Activated T-cell treated with anti-CD3 and anti-CD28 coated beads, Interleukin-2, amount 50 U/mL, for 72 hours (primary cell): ENCODE measurements at regions not wholly inside any gene's neighbourhood (a gene's known extent, or its start where the extent isn't known, plus 50 kb on each side); places are given as distances from the start of the nearest gene placed in this dataset.
A peak's percentile ranks its signal among the peaks of the same experiment; 100 is the strongest.
"Not testable (repeated sequence)": the region's sequence is repeated elsewhere in the genome, so short reads cannot be mapped to it uniquely, and the experiment has no call there.

Experiments
- ATAC-seq, 2 donors: fragments of 150-1000 bp; cut with Tn5 transposase; replicated peaks in 1 of 2; 2 replicates each; pipeline ENCODE4 v1.10.0; 2021; ENCODE audit warnings: moderate library complexity in 2 of 2, mild to moderate bottlenecking in 1 of 2
- DNase-seq, 2 donors: peaks; one replicate each; pipeline ENCODE4 v3.0.0; 2021 to 2022; ENCODE audit warnings: mixed read lengths in 1 of 2
- H3K27ac Mint-ChIP-seq: one replicate; pipeline ENCODE4 v1.8.0; 2022; ENCODE audit warnings: mild to moderate bottlenecking, moderate library complexity, mixed read lengths
- H3K27me3 Mint-ChIP-seq: one replicate; pipeline ENCODE4 v1.8.0; 2022; ENCODE audit warnings: low read depth, mixed read lengths
- H3K36me3 Mint-ChIP-seq, 2 donors: one replicate each; pipeline ENCODE4 v1.8.0; 2022; ENCODE audit warnings: mixed read lengths in 2 of 2, mild to moderate bottlenecking in 1 of 2; ENCODE audit not compliant: insufficient read depth in 2 of 2
- H3K4me1 Mint-ChIP-seq: one replicate; pipeline ENCODE4 v1.8.0; 2022; ENCODE audit warnings: low read depth, mixed read lengths
- H3K4me3 Mint-ChIP-seq, 2 donors: one replicate each; pipeline ENCODE4 v1.8.0; 2022; ENCODE audit warnings: mild to moderate bottlenecking in 2 of 2, mixed read lengths in 2 of 2, moderate library complexity in 2 of 2
- H3K9me3 Mint-ChIP-seq, 2 donors: one replicate each; pipeline ENCODE4 v1.8.0; 2022; ENCODE audit warnings: mixed read lengths in 2 of 2

GRCh38 chr9:39018107-39018506 lies 269.9 kb downstream of the CNTNAP3 start:
- not testable (repeated sequence) for H3K4me1 Mint-ChIP-seq, H3K27ac Mint-ChIP-seq, H3K27me3 Mint-ChIP-seq, H3K4me3 Mint-ChIP-seq, H3K36me3 Mint-ChIP-seq, DNase-seq, H3K9me3 Mint-ChIP-seq, ATAC-seq

DNA sequence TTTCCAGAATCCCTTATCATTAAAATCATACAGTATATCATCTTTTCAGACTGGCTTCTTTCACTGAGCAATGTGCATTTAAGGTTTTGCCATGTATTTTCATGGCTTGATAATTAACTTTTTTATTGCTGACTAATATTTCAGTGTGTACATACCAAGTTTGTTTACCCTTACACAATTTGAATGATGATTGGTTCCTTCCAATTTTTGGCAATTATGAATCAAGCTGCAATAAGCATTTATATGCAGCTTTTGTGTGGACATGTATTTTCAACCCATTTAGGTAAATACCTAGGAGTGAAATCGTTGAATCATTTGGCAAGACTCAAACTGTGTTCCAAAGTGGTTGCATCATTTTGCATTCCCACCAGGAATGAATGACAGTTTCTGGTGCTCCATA lies 272.8 kb downstream of the CNTNAP3 start:
- DNase-seq, H3K27ac Mint-ChIP-seq, H3K9me3 Mint-ChIP-seq, ATAC-seq, H3K4me1 Mint-ChIP-seq, H3K36me3 Mint-ChIP-seq, H3K27me3 Mint-ChIP-seq, H3K4me3 Mint-ChIP-seq: not testable (repeated sequence)

GRCh38 chr9:39014805-39015123 lies 273.2 kb downstream of the CNTNAP3 start:
- not testable (repeated sequence) for H3K4me1 Mint-ChIP-seq, H3K4me3 Mint-ChIP-seq, H3K36me3 Mint-ChIP-seq, ATAC-seq, H3K9me3 Mint-ChIP-seq, DNase-seq, H3K27ac Mint-ChIP-seq, H3K27me3 Mint-ChIP-seq

DNA sequence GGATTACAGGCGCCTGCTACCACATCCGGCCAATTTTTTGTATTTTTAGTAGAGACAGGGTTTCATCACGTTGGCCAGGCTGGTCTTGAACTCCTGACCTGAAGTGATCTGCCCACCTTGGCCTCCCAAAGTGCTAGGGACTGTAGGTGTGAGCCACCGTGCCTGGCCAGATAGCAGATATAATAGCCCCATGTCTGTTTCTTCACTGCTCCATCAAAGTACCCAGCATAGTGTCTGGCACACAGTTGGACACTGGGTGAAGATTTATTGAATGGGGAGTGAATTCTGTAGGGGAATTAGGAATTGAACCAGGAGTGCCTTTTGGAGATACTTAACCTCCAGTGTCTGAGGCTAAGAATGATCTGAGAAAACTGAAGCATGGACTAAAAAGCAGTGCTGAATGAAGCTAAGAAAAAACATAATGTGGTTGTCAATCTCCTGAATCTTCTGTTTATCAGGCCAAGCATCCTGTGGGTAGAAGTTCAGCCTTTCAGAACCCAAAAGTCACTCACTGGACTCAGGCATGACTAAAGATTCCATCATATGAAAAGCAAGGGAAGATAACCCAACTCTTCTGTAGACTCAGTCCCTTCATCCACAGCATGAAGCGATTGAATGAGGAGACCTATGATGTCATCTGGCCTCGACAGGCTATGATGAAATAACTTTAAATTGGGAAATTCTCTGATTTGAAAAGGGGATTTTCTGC lies 273.7 kb downstream of the CNTNAP3 start:
- not testable (repeated sequence) for H3K4me3 Mint-ChIP-seq, H3K27ac Mint-ChIP-seq, DNase-seq, H3K4me1 Mint-ChIP-seq, ATAC-seq, H3K27me3 Mint-ChIP-seq, H3K36me3 Mint-ChIP-seq, H3K9me3 Mint-ChIP-seq

DNA sequence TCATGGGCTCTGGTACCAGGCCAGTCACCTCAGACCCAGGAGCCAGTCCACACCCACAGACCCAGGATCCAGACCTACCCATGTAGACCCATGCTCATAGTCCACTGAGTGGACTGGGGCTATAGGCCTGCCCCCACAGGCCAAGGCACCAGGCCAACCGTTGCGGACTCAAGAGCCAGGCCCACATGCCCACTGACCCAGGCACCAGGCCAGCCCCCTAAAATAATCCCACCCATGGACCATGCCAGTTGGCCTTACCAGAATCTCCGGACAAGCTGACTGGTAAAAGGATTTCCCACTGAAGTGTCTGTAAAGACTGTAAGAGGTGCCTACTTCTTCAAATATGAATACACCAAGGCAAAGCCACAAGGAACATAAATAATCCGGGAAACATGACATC lies 278.2 kb downstream of the CNTNAP3 start:
- H3K9me3 Mint-ChIP-seq, H3K27me3 Mint-ChIP-seq, ATAC-seq, DNase-seq, H3K36me3 Mint-ChIP-seq, H3K27ac Mint-ChIP-seq, H3K4me1 Mint-ChIP-seq, H3K4me3 Mint-ChIP-seq: not testable (repeated sequence)

DNA sequence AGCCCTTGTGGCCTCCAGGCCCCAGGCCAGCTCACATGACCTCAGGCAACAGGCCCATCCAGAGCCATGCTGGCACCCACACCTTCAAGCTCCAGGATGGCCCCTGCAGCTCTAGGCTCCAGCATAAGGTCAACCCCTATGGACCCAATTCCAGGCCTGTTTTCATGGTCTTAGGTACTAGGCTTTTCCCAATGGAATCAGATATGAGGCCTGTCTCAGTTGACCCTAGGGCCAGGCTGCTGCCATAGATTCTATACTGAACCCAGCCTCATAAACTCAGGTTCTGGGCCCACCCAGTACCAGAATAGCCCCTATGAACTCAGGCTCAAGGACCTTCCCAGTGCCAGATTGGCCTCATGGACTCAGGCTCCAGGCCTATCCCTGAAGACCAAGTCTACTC lies 278.6 kb downstream of the CNTNAP3 start:
- H3K4me1 Mint-ChIP-seq, H3K27ac Mint-ChIP-seq, H3K36me3 Mint-ChIP-seq, H3K27me3 Mint-ChIP-seq, DNase-seq, ATAC-seq, H3K9me3 Mint-ChIP-seq, H3K4me3 Mint-ChIP-seq: not testable (repeated sequence)

DNA sequence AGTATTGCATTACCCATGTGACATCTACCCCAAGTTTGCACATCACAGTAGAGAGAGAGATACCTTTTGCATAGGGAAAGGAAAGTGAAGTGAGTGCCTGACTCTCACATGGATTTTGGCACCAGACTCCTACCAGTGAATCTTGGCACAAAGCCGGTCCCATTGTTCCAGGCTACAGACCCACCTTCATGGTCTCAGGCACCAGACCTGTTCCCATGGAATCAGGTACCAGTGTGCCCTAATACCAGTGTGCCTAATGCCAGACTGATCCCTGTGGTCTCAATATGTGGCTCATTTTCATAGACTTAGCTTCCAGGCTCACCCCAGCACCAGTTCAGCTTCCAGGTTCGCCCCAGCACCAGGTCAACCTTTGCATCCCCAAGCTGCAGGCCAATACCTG lies 279.1 kb downstream of the CNTNAP3 start:
- not testable (repeated sequence) for H3K4me1 Mint-ChIP-seq, H3K9me3 Mint-ChIP-seq, H3K27me3 Mint-ChIP-seq, H3K4me3 Mint-ChIP-seq, H3K36me3 Mint-ChIP-seq, DNase-seq, ATAC-seq, H3K27ac Mint-ChIP-seq

GRCh38 chr9:39005736-39006135 lies 282.2 kb downstream of the CNTNAP3 start:
- H3K27ac Mint-ChIP-seq, result not testable (repeated sequence)

DNA sequence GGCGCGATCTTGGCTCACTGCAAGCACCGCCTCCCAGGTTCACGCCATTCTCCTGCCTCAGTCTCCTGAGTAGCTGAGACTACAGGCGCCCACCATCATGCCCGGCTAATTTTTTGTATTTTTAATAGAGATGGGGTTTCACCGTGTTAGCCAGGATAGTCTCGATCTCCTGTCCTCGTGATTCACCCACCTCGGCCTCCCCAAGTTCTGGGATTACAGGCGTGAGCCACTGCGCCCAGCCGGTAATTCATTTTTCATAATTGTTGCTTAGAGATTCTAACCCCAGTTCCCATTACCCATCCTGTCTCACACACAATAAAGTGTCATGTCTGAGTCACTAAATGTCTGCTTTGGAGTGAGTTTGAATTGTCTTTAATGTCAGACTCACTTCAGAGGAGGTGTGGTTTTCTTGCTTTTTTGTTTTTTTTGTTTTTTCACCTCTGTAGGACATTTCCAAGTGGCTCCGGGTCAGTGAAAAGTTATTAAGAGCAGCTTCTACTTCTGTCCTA lies 281.2 kb upstream of the FAM240B start:
- not testable (repeated sequence) for DNase-seq, H3K4me1 Mint-ChIP-seq, H3K27ac Mint-ChIP-seq, H3K36me3 Mint-ChIP-seq, H3K4me3 Mint-ChIP-seq, ATAC-seq, H3K9me3 Mint-ChIP-seq, H3K27me3 Mint-ChIP-seq

More at GRCh38 chr9:39005736-39006135, 282.2 kb downstream of the CNTNAP3 start:
- H3K4me1 Mint-ChIP-seq, H3K36me3 Mint-ChIP-seq, DNase-seq, H3K27me3 Mint-ChIP-seq, H3K9me3 Mint-ChIP-seq, H3K4me3 Mint-ChIP-seq, ATAC-seq: not testable (repeated sequence)

- not testable (repeated sequence) for H3K4me1 Mint-ChIP-seq, ATAC-seq, H3K9me3 Mint-ChIP-seq
Measured at GRCh38 chr9:38999277-38999676, 279.3 kb upstream of the FAM240B start.

GRCh38 chr9:38993690-38994089 lies 273.8 kb upstream of the FAM240B start:
- not testable (repeated sequence) for H3K4me1 Mint-ChIP-seq, H3K27ac Mint-ChIP-seq, H3K4me3 Mint-ChIP-seq, DNase-seq, H3K9me3 Mint-ChIP-seq, H3K27me3 Mint-ChIP-seq, H3K36me3 Mint-ChIP-seq, ATAC-seq

More at GRCh38 chr9:38999277-38999676, 279.3 kb upstream of the FAM240B start:
- H3K27me3 Mint-ChIP-seq, DNase-seq, H3K36me3 Mint-ChIP-seq, H3K27ac Mint-ChIP-seq, H3K4me3 Mint-ChIP-seq: not testable (repeated sequence)

GRCh38 chr9:38993156-38993555 lies 273.2 kb upstream of the FAM240B start:
- not testable (repeated sequence) for H3K27me3 Mint-ChIP-seq, H3K36me3 Mint-ChIP-seq, H3K4me1 Mint-ChIP-seq, H3K9me3 Mint-ChIP-seq, H3K4me3 Mint-ChIP-seq, H3K27ac Mint-ChIP-seq, DNase-seq
- peak; percentile 15 to 18 for ATAC-seq

DNA sequence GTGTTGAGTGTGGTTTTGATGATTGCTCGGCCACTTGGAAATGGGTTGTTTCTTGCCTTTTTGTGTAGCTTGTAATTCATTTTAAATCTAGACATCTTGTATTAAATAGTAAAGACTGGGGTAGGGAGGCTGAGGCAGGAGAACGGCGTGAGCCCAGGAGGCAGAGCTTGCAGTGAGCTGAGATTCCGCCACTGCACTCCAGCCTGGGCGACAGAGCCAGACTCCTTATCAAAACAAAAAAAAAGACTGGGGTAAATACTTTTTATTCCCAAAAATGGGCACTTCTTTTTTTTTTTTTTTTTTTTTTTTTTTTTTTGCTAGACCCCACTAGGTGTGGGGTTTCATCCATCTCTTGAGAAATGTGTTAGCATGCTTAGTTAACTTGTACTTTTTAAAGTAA lies 258.8 kb upstream of the FAM240B start:
- H3K4me3 Mint-ChIP-seq, H3K9me3 Mint-ChIP-seq, ATAC-seq, H3K36me3 Mint-ChIP-seq, H3K27ac Mint-ChIP-seq, H3K4me1 Mint-ChIP-seq, H3K27me3 Mint-ChIP-seq, DNase-seq: not testable (repeated sequence)

- ATAC-seq, H3K9me3 Mint-ChIP-seq, H3K27me3 Mint-ChIP-seq, H3K27ac Mint-ChIP-seq, DNase-seq, H3K36me3 Mint-ChIP-seq, H3K4me1 Mint-ChIP-seq, H3K4me3 Mint-ChIP-seq: not testable (repeated sequence)
Measured at GRCh38 chr9:38969480-38969879, 249.5 kb upstream of the FAM240B start.
